Kidney (tissue), 13 donors: ENCODE measurements at regions not wholly inside any gene's neighbourhood (a gene's known extent, or its start where the extent isn't known, plus 50 kb on each side); places are given as distances from the start of the nearest gene placed in this dataset.

Experiments
- DNase-seq, 5 donors: peaks; one replicate each; pipeline ENCODE4 v3.0.0-alpha.2; 2013 to 2020
- FAIRE-seq: peaks from 2 replicates; lab custom pipeline; 2012; peaks lifted over from hg19 to GRCh38; lab: Jason Lieb, UNC
- H3K27ac ChIP-seq, 2 donors: one replicate each; pipeline ENCODE4 v1.7.0; 2013; ENCODE audit warnings: low read depth in 2 of 2, low read length in 2 of 2, inconsistent platforms in 1 of 2
- H3K27me3 ChIP-seq: one replicate; pipeline ENCODE4 v1.7.1; 2013; ENCODE audit warnings: low read length, inconsistent platforms; ENCODE audit not compliant: control insufficient read depth, insufficient read depth
- H3K36me3 ChIP-seq, 3 donors: one replicate each; pipeline versions ENCODE4 v1.7.0 to v1.7.1; 2013; ENCODE audit warnings: low read length in 3 of 3, control low read depth in 1 of 3, inconsistent platforms in 1 of 3; ENCODE audit not compliant: insufficient read depth in 3 of 3, control insufficient read depth in 2 of 3
- H3K4me1 ChIP-seq, 3 donors: one replicate each; pipeline versions ENCODE4 v1.7.0 to v1.7.1; 2013; ENCODE audit warnings: low read length in 3 of 3, inconsistent platforms in 1 of 3, low read depth in 1 of 3; ENCODE audit not compliant: control insufficient read depth in 2 of 3, insufficient read depth in 2 of 3
- H3K4me3 ChIP-seq, 3 donors: one replicate each; pipeline versions ENCODE4 v1.7.0 to v1.8.1; 2013; ENCODE audit warnings: low read length in 3 of 3, control low read depth in 1 of 3, inconsistent platforms in 1 of 3
- H3K9ac ChIP-seq, 3 donors: one replicate each; pipeline versions ENCODE4 v1.7.0 to v1.7.1; 2013; ENCODE audit warnings: low read length in 3 of 3, control low read depth in 1 of 3, inconsistent platforms in 1 of 3
- H3K9me3 ChIP-seq, 3 donors: one replicate each; pipeline versions ENCODE4 v1.7.0 to v1.7.1; 2013; ENCODE audit warnings: low read length in 3 of 3, control low read depth in 1 of 3, inconsistent platforms in 1 of 3; ENCODE audit not compliant: control insufficient read depth in 2 of 3, insufficient read depth in 1 of 3
- CTCF ChIP-seq: IDR thresholded peaks from 3 replicates; pipeline ENCODE4 v1.5.1; 2012; ENCODE audit warnings: mild to moderate bottlenecking, moderate library complexity, borderline replicate concordance; ENCODE audit not compliant: insufficient read depth; ENCODE audit errors: extremely low read depth
- intact Hi-C: fragments of 100-400 bp; cut with DNase I; formaldehyde crosslinking; loops from one replicate; pipeline ENCODE4 v1.11.1; 2022
- donor health status: control.
- donor health status: control.
- donor health status: control.
- donor health status: control.
- donor health status: control.
- donor health status: DM: yes; HTN: yes; CAD: no.
- donor health status: Normal renal cell carcinoma (clear cell type).

- Histone ChIP-seq H3K27ac (no peak overlapping the region), H3K9me3 (no peaks in the 10 kb centered on the region), H3K27me3 (no peaks in the 10 kb centered on the region), H3K36me3 (no peaks in the 10 kb centered on the region), H3K9ac (no peak overlapping the region), H3K4me3 (no peak overlapping the region), H3K4me1 (no peaks in the 10 kb centered on the region)
- no peak for FAIRE-seq
- DNase-seq = no peak
- no peak for TF ChIP-seq CTCF
- intact Hi-C loops = no loop called here
Measured at GRCh38 chr2:200091126-200091525, 135.7 kb downstream of the MAIP1 start.

- no peaks in the 10 kb centered on the region for H3K4me1 ChIP-seq
- H3K36me3 ChIP-seq = no peaks in the 10 kb centered on the region
- no peak overlapping the region for H3K4me3 ChIP-seq
- H3K27me3 ChIP-seq = no peaks in the 10 kb centered on the region
- no peak overlapping the region for H3K9ac ChIP-seq
- TF ChIP-seq CTCF = no peak
- FAIRE-seq (no peak), DNase-seq (no peak)
- intact Hi-C loops = no loop called here
- no peaks in the 10 kb centered on the region for H3K9me3 ChIP-seq
- H3K27ac ChIP-seq = no peak overlapping the region
Measured at GRCh38 chr2:200092235-200092634, 136.9 kb downstream of the MAIP1 start.

- no peak for TF ChIP-seq CTCF
- Histone ChIP-seq H3K27me3 (no peaks in the 10 kb centered on the region), H3K4me1 (no peaks in the 10 kb centered on the region), H3K36me3 (no peaks in the 10 kb centered on the region), H3K9me3 (no peaks in the 10 kb centered on the region), H3K27ac (no peak overlapping the region), H3K9ac (no peak overlapping the region), H3K4me3 (no peak overlapping the region)
- no peak for DNase-seq
- intact Hi-C loops = no loop called here
- FAIRE-seq = no peak
Measured at GRCh38 chr2:200095436-200095835, 140.1 kb downstream of the MAIP1 start.

GRCh38 chr2:200099256-200099655 lies 143.9 kb downstream of the MAIP1 start:
- TF ChIP-seq CTCF = no peak
- no peaks in the 10 kb centered on the region for H3K36me3 ChIP-seq
- DNase-seq (no peak), FAIRE-seq (no peak)
- no peaks in the 10 kb centered on the region for H3K9me3 ChIP-seq
- H3K4me1 ChIP-seq = no peaks in the 10 kb centered on the region
- H3K27ac ChIP-seq = no peak overlapping the region
- H3K4me3 ChIP-seq = no peak overlapping the region
- no peaks in the 10 kb centered on the region for H3K27me3 ChIP-seq
- intact Hi-C loops = no loop called here
- H3K9ac ChIP-seq = no peak overlapping the region
